ENCODE measurements at regions not wholly inside any gene's neighbourhood (a gene's known extent, or its start where the extent isn't known, plus 50 kb on each side); places are given as distances from the start of the nearest gene placed in this dataset.
"Not testable (repeated sequence)": the region's sequence is repeated elsewhere in the genome, so short reads cannot be mapped to it uniquely, and the experiment has no call there.

DNA sequence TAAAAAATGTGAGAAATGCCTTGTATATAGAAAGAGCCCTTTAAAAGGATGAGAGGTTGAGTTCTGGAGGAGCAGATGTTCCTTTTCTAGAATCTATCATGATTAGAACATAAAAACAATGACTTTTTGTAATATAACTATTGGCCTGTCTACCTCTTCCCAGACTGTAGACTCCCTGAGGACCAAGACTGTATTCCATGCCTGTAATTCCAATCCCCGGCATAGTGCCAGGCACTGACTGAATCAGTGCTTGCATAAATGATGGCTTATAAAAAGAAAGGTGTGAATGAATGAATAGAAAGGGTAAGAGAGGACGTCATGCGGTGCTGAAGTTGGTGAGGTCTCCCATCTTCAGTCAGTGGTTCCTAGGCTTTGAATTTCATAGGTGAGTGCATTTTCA, 92.6 kb upstream of the GDNF start:
- Histone ChIP-seq H3K4me3 (no peak overlapping the region), H3K27ac (no peak overlapping the region)

- no peak overlapping the region for H3K4me3 ChIP-seq
- no peak overlapping the region for H3K27ac ChIP-seq
These were observed 91.7 kb upstream of the GDNF start for GRCh38 chr5:37931541-37931940.

GRCh38 chr5:37930350-37930749, 90.5 kb upstream of the GDNF start:
- Histone ChIP-seq H3K27ac (no peak overlapping the region), H3K4me3 (no peak overlapping the region)

- Histone ChIP-seq H3K27ac (no peak overlapping the region), H3K4me3 (no peak overlapping the region)
These were observed 90.0 kb upstream of the GDNF start for GRCh38 chr5:37929791-37930190.

GRCh38 chr5:37927753-37928152, 87.9 kb upstream of the GDNF start:
- H3K27ac ChIP-seq, result not testable (repeated sequence)

DNA sequence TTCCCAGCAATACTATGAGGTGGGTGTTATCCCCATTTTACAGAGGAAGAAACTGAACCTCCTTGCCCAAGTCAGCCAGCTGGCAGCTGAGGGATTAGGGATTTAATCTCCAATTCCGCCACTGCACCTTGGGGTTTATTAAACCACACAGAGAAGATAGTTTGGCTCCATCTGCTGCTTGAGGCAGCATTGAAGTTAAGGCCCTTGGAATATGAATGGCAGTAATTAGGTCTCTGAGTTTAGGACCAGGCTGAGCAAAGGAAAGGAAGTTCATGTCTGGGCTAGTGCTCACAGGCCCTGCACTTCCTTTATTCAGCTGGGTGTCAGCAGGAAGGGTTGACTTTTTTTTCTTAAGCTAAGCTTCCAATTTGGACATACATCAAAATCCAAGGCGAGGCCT, 86.9 kb upstream of the GDNF start:
- Histone ChIP-seq H3K27ac (no peak overlapping the region), H3K4me3 (no peak overlapping the region)

More at GRCh38 chr5:37927753-37928152, 87.9 kb upstream of the GDNF start:
- H3K4me3 ChIP-seq, result not testable (repeated sequence)

DNA sequence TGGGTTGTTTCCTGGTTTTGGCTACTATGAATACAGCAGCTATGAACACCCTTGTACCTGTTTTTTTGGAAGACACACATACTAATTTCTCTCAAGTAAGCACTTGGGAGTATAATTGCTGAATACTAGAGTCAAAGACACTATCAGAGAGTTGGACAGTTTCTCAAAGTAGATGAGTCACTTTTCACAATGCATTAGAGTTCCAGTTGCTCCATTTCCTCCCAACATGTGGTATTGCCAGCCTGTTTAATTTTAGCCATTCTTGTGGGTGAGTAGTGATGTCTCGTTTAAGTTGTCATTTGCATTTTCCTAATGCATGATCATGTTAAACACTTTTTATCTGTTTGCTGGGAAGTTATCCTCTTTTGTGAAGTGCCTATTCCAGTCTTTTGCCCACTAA, 81.6 kb upstream of the GDNF start:
- H3K27ac ChIP-seq, result no peak overlapping the region
- H3K4me3 ChIP-seq, result no peak overlapping the region

DNA sequence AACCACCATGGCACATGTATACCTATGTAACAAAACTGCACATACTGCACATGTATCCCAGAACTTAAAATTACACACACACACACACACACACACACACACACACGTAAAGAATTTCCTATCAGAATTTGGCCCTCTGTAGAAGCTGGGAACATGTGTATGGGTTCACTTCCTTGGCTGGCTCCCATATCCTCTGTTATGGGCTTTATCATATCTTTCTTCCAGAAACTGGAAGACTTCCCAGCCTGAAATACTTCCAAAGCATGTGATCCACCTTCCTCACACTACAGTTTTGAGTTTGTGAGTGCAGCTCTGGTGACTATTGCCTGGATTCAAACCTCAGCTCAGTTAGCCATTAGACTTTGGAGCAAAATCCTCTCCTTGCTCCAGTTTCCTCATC, 78.6 kb upstream of the GDNF start:
- Histone ChIP-seq H3K27ac (no peak overlapping the region), H3K4me3 (no peak overlapping the region)

DNA sequence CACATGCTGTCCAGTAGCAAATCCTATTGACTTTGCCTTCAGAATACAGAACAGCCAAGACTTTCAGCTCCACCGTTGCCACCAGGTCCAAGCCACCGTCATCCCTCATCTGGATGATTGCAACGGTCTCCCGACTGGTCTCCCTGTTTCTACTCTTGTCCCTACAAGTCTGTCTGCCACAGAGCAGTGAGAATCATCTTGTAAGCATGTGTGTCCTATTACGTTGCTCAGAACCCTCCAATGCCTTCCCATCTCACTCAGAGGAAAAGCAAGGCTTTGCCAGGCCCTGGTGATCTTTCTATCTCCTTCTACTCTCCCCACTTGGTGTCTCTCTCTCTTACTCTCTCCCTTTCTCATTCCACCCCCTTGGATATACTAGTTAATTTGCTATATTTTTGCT, 76.7 kb upstream of the GDNF start:
- H3K27ac ChIP-seq, result no peak overlapping the region

GRCh38 chr5:37915097-37915736, 75.4 kb upstream of the GDNF start:
- Histone ChIP-seq H3K4me3 (no peak overlapping the region), H3K27ac (no peak overlapping the region)

More for the DNA sequence above, 76.7 kb upstream of the GDNF start:
- no peak overlapping the region for H3K4me3 ChIP-seq

GRCh38 chr5:37909610-37910266, 69.9 kb upstream of the GDNF start:
- H3K27ac ChIP-seq, H3K4me3 ChIP-seq: not testable (repeated sequence)

DNA sequence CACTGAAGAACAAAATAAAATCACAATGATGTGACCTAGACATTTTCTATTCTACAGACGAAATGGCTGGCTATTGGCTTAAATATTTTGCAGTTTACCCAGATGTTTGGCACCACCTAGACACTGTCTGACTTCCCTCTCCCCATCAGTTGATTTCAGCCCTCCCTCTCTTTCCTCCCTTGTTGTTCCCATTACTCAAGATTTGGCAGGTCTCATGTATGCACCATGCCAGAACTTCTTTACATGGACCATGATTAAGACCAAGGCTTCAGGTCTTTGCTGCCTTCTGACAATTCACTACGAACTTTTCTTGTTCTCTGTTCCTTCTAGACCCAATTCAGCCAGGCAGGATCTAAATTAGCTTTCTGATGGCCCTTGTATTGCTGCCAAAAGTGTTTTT, 66.6 kb upstream of the GDNF start:
- H3K4me3 ChIP-seq, result no peak overlapping the region
- H3K27ac ChIP-seq, result no peak overlapping the region

DNA sequence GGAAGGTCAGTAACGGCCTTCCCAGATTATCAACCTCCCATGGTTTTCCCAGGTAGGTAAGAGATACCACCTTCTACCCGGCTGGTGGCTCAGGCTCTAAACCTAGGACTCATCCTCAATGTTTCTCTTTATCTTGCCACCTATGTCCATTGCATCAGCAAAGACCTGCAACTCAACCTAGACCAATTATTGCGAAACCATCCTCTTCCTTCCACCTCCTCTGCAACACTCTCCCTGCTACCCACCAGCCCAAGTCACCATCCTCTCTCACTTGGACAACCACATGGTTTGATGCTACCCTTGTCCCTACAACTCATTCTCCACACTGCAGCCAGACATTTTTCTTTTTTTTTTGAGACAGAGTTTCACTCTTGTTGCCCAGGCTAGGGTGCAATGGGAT, 65.4 kb upstream of the GDNF start:
- H3K4me3 ChIP-seq, result no peak overlapping the region
- no peak overlapping the region for H3K27ac ChIP-seq

- no peak overlapping the region for H3K4me3 ChIP-seq
- H3K27ac ChIP-seq, result no peak overlapping the region
These were observed 62.5 kb upstream of the GDNF start for GRCh38 chr5:37902323-37902722.

DNA sequence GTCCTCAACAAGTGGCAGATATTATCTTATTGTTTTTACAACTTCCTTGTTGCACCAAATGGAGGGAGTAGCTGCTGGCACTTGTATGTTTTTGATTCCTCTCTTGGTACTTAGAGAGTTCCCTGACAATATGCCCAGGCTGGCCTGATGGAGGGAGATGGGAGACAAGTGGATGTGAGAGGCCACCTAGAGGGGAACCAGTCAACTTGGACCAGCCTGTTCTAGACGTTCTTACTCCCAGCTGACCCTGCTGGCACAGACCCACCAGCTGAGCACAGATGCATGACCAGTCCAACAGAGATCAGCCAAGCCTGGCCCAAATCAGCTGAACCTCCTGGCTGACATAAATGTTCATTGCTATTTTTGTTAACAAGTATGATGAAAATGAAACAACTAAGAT, 60.9 kb upstream of the GDNF start:
- H3K4me3 ChIP-seq, result no peak overlapping the region
- H3K27ac ChIP-seq, result no peak overlapping the region

GRCh38 chr5:37899037-37899436, 59.2 kb upstream of the GDNF start:
- no peak overlapping the region for H3K4me3 ChIP-seq
- no peak overlapping the region for H3K27ac ChIP-seq

GRCh38 chr5:37896159-37896558, 56.3 kb upstream of the GDNF start:
- H3K4me3 ChIP-seq, result no peak overlapping the region
- H3K27ac ChIP-seq, result no peak overlapping the region

GRCh38 chr5:37893434-37894134, 53.7 kb upstream of the GDNF start:
- Histone ChIP-seq H3K27ac (no peak overlapping the region), H3K4me3 (no peak overlapping the region)

DNA sequence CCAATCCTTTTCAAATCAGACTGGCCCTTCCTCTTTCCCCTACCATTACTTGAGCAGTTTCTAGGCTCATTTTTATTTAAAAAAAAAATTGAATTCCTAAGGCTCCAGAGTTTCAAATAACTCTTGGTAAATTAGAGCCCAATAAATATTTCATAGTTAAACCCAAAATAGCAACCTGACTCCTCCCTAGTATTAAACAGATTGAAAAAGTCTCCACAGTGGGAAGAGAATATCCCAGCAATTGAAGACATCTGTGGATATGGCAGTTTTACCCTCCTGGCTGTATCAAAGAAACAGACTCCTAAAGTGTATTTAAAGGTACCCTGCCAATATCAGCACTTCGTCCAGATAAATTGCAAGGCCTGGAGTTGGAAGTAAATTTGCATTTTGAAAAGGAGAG, 52.7 kb upstream of the GDNF start:
- Histone ChIP-seq H3K4me3 (no peak overlapping the region), H3K27ac (no peak overlapping the region)

DNA sequence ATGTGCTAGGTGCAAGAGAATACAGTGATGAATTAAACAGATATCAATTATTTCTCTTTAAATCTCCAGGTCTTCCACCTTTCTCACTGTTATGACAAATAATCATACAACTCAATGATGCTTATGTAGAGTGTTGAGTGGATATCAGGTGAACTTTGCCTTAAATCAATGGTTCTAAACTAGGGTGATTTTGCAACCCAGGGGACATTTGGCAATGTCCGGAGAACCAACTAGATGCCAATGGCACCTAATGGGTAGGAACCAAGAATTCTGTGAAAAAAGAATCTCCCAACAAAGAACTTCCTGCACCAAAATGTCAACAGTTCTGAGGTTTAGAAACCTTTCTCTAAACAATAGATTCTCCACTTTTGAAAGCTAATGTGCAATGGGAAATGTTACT, 52.0 kb upstream of the GDNF start:
- Histone ChIP-seq H3K27ac (no peak overlapping the region), H3K4me3 (no peak overlapping the region)

DNA sequence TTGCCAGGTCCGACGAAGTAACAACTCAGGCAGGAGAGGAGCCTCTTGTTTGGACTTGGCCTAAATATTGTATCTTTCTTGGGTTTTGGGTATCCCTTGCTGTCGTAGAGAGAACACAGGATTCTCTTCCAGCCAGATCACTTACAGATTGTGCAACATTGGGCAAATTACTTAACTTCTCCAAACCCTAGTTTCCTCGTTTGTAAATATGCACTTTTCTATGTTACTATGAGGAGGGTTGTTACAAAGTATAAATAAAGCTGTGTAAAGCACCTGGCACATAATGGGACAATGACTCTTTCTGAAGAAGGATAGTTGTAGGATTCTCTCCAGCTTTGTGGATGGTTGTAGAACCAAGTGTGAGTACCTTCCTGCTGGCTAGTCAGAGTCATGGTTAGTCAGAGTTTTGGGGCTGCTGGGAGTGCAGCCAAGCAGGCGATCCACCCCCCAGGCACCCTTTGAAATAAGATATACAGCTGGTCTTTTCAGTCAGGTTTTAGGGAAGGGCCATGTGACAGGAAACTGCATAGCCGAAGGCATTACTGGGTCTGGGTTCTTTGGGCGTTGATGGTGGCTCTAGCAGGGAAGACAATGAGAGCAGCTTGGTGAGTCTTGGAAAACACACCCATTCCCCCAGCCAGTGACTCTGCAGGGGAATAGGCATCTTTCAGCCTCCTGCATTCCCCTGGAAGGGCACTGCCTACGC, 49.9 kb upstream of the GDNF start:
- H3K4me3 ChIP-seq, result no peak overlapping the region

More for the DNA sequence above, 49.9 kb upstream of the GDNF start:
- H3K27ac ChIP-seq, result no peak overlapping the region

All from skin epidermis (tissue), 12 donors.